HepG2 (cell line): ENCODE measurements at regions not wholly inside any gene's neighbourhood (a gene's known extent, or its start where the extent isn't known, plus 50 kb on each side); places are given as distances from the start of the nearest gene placed in this dataset.

Source experiments
- ARNT2 ChIP-seq: sonication (generic); formaldehyde crosslinking; IDR thresholded peaks from 2 replicates; pipeline ENCODE4 v1.8.0; 2022; ENCODE audit warnings: mild to moderate bottlenecking, low read depth, missing genetic modification reagents, moderate library complexity
- HCFC1 ChIP-seq: fragments of 150-350 bp; IDR thresholded peaks from 2 replicates; pipeline ENCODE4 v1.6.1; 2014; ENCODE audit warnings: low read depth, low read length
- MAFF ChIP-seq: IDR thresholded peaks from 2 replicates; pipeline ENCODE4 v1.6.1; 2011; ENCODE audit warnings: low read depth, low read length, improper control_type of control experiment
- MIXL1 ChIP-seq: IDR thresholded peaks from 2 replicates; pipeline ENCODE4 v1.6.1; 2016
- NR1H2 ChIP-seq: sonication (generic); formaldehyde crosslinking; IDR thresholded peaks from 2 replicates; pipeline ENCODE4 v1.8.1; 2022; ENCODE audit warnings: low read depth, missing genetic modification reagents, borderline replicate concordance
- NR3C1 ChIP-seq: sonication (generic); formaldehyde crosslinking; IDR thresholded peaks from 2 replicates; pipeline ENCODE4 v1.4.0; 2020; ENCODE audit warnings: missing genetic modification reagents
- RBFOX2 ChIP-seq: fragments of 200-400 bp; formaldehyde crosslinking; IDR thresholded peaks from 2 replicates; pipeline ENCODE4 v1.6.1; 2017; ENCODE audit warnings: low read depth, mild to moderate bottlenecking, low read length
- YY1 ChIP-seq: IDR thresholded peaks from 2 replicates; pipeline ENCODE4 v1.6.1; 2011; ENCODE audit warnings: low read length, low read depth, moderate library complexity, mild to moderate bottlenecking; ENCODE audit not compliant: insufficient read depth, insufficient replicate concordance
- ZFP62 ChIP-seq: sonication (generic); formaldehyde crosslinking; IDR thresholded peaks from 2 replicates; pipeline ENCODE4 v1.4.0; 2020; ENCODE audit warnings: missing genetic modification reagents
- ZNF558 ChIP-seq: sonication (generic); formaldehyde crosslinking; IDR thresholded peaks from 2 replicates; pipeline ENCODE4 v1.9.0; 2022; ENCODE audit warnings: mild to moderate bottlenecking, missing genetic modification reagents, borderline replicate concordance
- ZNF770 ChIP-seq: sonication (generic); formaldehyde crosslinking; IDR thresholded peaks from 2 replicates; pipeline ENCODE4 v1.5.0; 2020; ENCODE audit warnings: mild to moderate bottlenecking, missing genetic modification reagents
- ZNF780A ChIP-seq: sonication (generic); formaldehyde crosslinking; IDR thresholded peaks from 2 replicates; pipeline ENCODE4 v1.8.0; 2022; ENCODE audit warnings: mild to moderate bottlenecking, missing genetic modification reagents, moderate library complexity
- TF ChIP-seq, protein P1 (sequence below): sonication (generic); formaldehyde crosslinking; IDR thresholded peaks from 2 replicates; pipeline ENCODE4 v1.4.0; 2020; ENCODE audit warnings: mild to moderate bottlenecking, missing genetic modification reagents
- TF ChIP-seq, protein P2 (sequence below): IDR thresholded peaks from 2 replicates; pipeline ENCODE4 v1.6.1; 2016; ENCODE audit warnings: low read depth, control low read depth
- TF ChIP-seq, protein P3 (sequence below): IDR thresholded peaks from 2 replicates; pipeline ENCODE4 v1.6.1; 2018; ENCODE audit warnings: missing genetic modification reagents
- TF ChIP-seq, protein P4 (sequence below): sonication (generic); formaldehyde crosslinking; IDR thresholded peaks from 2 replicates; pipeline ENCODE4 v1.5.0; 2020; ENCODE audit warnings: mild to moderate bottlenecking, missing genetic modification reagents

DNA sequence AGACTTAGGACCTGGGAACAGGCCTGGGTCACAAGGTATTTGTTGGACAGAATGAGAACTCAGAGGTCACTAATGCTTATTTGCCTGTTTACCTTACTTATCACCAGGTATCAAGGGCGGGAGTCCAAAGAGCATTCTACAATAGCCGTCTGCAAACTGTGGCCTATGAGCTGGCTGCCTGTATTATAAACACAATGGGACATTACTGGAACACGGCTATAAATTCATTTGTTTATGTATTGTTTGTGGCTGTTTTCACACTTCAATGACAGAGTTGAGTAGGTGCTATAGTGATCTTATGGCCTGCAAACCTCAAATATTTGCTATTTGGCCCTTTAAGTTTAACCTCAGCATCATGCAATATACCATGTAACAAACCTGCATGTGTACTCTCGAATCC is 76.6 kb upstream of the ASTN2 start (continued):
- TF ChIP-seq, protein P1, sequence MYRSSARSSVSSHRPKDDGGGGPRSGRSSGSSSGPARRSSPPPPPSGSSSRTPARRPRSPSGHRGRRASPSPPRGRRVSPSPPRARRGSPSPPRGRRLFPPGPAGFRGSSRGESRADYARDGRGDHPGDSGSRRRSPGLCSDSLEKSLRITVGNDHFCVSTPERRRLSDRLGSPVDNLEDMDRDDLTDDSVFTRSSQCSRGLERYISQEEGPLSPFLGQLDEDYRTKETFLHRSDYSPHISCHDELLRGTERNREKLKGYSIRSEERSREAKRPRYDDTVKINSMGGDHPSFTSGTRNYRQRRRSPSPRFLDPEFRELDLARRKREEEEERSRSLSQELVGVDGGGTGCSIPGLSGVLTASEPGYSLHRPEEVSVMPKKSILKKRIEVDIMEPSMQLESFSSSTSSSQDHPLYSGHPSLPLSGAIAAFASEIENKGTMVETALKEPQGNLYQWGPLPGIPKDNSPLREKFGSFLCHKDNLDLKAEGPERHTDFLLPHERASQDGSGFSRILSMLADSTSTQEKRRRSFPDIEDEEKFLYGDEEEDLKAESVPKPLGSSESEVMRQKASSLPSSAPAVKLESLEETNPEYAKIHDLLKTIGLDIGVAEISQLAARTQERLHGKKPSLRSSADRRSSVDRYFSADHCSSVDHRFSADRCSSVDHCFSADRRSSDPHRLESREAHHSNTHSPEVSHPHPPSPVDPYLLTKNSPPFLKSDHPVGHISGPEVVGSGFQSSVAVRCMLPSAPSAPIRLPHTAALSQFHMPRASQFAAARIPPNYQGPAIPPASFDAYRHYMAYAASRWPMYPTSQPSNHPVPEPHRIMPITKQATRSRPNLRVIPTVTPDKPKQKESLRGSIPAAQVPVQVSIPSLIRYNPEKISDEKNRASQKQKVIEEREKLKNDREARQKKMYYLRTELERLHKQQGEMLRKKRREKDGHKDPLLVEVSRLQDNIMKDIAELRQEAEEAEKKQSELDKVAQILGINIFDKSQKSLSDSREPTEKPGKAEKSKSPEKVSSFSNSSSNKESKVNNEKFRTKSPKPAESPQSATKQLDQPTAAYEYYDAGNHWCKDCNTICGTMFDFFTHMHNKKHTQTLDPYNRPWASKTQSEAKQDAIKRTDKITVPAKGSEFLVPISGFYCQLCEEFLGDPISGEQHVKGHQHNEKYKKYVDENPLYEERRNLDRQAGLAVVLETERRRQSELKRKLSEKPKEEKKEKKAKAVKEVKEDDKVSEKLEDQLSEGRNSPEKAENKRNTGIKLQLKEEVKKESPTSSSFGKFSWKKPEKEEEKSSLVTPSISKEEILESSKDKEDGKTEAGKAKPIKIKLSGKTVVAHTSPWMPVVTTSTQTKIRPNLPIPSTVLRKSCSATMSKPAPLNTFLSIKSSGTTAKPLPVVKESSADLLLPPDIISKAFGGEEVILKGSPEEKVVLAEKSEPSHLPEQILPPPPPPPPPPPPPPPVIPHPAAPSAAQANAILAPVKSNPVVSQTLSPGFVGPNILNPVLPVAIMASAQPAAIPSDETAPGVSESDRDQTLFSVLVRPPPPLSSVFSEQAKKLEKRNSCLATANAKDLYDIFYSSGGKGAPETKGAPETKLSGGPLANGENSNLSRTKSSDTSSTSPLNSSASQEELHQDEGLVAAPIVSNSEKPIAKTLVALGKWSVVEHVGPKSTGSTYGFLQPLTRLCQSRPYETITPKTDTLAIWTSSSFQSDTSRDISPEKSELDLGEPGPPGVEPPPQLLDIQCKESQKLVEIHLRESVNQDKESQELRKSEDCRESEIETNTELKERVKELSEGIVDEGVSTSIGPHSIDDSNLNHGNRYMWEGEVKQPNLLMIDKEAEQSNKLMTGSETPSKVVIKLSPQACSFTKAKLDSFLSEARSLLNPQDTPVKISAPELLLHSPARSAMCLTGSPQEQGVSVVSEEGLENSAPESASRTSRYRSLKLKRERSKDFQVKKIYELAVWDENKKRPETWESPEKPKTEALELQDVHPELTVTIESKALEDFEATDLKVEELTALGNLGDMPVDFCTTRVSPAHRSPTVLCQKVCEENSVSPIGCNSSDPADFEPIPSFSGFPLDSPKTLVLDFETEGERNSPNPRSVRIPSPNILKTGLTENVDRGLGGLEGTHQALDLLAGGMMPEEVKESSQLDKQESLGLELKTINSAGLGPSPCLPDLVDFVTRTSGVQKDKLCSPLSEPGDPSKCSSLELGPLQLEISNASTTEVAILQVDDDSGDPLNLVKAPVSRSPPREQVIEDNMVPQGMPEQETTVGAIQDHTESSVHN (CRISPR knock-in tag) = no peak
- TF ChIP-seq NR1H2 (CRISPR knock-in tag) (no peak), HCFC1 (no peak), ZNF558 (CRISPR knock-in tag) (no peak), ZNF770 (CRISPR knock-in tag) (no peak), MAFF (no peak), MIXL1 (CRISPR knock-in tag) (peak; percentile 95), NR3C1 (CRISPR knock-in tag) (no peak), RBFOX2 (no peak), ARNT2 (CRISPR knock-in tag) (no peak), ZNF780A (no peak), ZFP62 (no peak), YY1 (no peak)
- TF ChIP-seq, protein P2, sequence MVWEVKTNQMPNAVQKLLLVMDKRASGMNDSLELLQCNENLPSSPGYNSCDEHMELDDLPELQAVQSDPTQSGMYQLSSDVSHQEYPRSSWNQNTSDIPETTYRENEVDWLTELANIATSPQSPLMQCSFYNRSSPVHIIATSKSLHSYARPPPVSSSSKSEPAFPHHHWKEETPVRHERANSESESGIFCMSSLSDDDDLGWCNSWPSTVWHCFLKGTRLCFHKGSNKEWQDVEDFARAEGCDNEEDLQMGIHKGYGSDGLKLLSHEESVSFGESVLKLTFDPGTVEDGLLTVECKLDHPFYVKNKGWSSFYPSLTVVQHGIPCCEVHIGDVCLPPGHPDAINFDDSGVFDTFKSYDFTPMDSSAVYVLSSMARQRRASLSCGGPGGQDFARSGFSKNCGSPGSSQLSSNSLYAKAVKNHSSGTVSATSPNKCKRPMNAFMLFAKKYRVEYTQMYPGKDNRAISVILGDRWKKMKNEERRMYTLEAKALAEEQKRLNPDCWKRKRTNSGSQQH = no peak
- TF ChIP-seq, protein P3, sequence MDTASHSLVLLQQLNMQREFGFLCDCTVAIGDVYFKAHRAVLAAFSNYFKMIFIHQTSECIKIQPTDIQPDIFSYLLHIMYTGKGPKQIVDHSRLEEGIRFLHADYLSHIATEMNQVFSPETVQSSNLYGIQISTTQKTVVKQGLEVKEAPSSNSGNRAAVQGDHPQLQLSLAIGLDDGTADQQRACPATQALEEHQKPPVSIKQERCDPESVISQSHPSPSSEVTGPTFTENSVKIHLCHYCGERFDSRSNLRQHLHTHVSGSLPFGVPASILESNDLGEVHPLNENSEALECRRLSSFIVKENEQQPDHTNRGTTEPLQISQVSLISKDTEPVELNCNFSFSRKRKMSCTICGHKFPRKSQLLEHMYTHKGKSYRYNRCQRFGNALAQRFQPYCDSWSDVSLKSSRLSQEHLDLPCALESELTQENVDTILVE (CRISPR knock-in tag) = no peak
- TF ChIP-seq, protein P4, sequence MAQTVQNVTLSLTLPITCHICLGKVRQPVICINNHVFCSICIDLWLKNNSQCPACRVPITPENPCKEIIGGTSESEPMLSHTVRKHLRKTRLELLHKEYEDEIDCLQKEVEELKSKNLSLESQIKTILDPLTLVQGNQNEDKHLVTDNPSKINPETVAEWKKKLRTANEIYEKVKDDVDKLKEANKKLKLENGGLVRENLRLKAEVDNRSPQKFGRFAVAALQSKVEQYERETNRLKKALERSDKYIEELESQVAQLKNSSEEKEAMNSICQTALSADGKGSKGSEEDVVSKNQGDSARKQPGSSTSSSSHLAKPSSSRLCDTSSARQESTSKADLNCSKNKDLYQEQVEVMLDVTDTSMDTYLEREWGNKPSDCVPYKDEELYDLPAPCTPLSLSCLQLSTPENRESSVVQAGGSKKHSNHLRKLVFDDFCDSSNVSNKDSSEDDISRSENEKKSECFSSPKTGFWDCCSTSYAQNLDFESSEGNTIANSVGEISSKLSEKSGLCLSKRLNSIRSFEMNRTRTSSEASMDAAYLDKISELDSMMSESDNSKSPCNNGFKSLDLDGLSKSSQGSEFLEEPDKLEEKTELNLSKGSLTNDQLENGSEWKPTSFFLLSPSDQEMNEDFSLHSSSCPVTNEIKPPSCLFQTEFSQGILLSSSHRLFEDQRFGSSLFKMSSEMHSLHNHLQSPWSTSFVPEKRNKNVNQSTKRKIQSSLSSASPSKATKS (CRISPR knock-in tag) = no peak
